Muscle layer of colon (tissue), 2 donors: ENCODE measurements at regions not wholly inside any gene's neighbourhood (a gene's known extent, or its start where the extent isn't known, plus 50 kb on each side); places are given as distances from the start of the nearest gene placed in this dataset.

Experiments
- H3K27ac ChIP-seq: one replicate; pipeline ENCODE4 v1.7.0; 2013; ENCODE audit warnings: low read depth, mild to moderate bottlenecking, low read length, moderate library complexity
- H3K27me3 ChIP-seq, 2 donors: one replicate each; pipeline ENCODE4 v1.7.0; 2013; ENCODE audit warnings: low read length in 2 of 2, mild to moderate bottlenecking in 2 of 2; ENCODE audit not compliant: insufficient read depth in 2 of 2, control insufficient read depth in 1 of 2
- H3K36me3 ChIP-seq: one replicate; pipeline ENCODE4 v1.7.0; 2013; ENCODE audit warnings: mild to moderate bottlenecking, low read length; ENCODE audit not compliant: insufficient read depth
- H3K4me1 ChIP-seq: one replicate; pipeline ENCODE4 v1.7.0; 2013; ENCODE audit warnings: mild to moderate bottlenecking, low read length; ENCODE audit not compliant: insufficient read depth
- H3K4me3 ChIP-seq, 2 donors: one replicate each; pipeline ENCODE4 v1.7.0; 2013; ENCODE audit warnings: low read length in 2 of 2, low read depth in 1 of 2, mild to moderate bottlenecking in 1 of 2, moderate library complexity in 1 of 2
- H3K9ac ChIP-seq: one replicate; pipeline ENCODE4 v1.7.0; 2013; ENCODE audit warnings: low read length
- H3K9me3 ChIP-seq: one replicate; pipeline ENCODE4 v1.7.0; 2013; ENCODE audit warnings: mild to moderate bottlenecking, low read length
- donor health status: abdominal sarcoma.
- donor health status: Adenocarcinoma of cecum.

- Histone ChIP-seq H3K4me1 (no peaks in the 10 kb centered on the region), H3K27me3 (no peaks in the 10 kb centered on the region), H3K27ac (no peak overlapping the region), H3K4me3 (no peak overlapping the region), H3K9ac (no peak overlapping the region), H3K36me3 (no peaks in the 10 kb centered on the region), H3K9me3 (no peaks in the 10 kb centered on the region)
Observed at GRCh38 chr7:131957338-131958020, 401.1 kb upstream of the PODXL start.

- no peaks in the 10 kb centered on the region for H3K36me3 ChIP-seq
- H3K4me1 ChIP-seq: no peaks in the 10 kb centered on the region
- no peak overlapping the region for H3K9ac ChIP-seq
- no peaks in the 10 kb centered on the region for H3K9me3 ChIP-seq
- H3K27me3 ChIP-seq: no peaks in the 10 kb centered on the region
- no peak overlapping the region for H3K27ac ChIP-seq
- no peak overlapping the region for H3K4me3 ChIP-seq
Observed at GRCh38 chr7:131956864-131957263, 400.4 kb upstream of the PODXL start.

GRCh38 chr7:131955679-131956078, 399.3 kb upstream of the PODXL start:
- no peaks in the 10 kb centered on the region for H3K36me3 ChIP-seq
- no peak overlapping the region for H3K9ac ChIP-seq
- H3K4me1 ChIP-seq: no peaks in the 10 kb centered on the region
- H3K9me3 ChIP-seq: no peaks in the 10 kb centered on the region
- H3K27me3 ChIP-seq: no peaks in the 10 kb centered on the region
- H3K27ac ChIP-seq: no peak overlapping the region
- no peak overlapping the region for H3K4me3 ChIP-seq

GRCh38 chr7:131953184-131953583, 396.8 kb upstream of the PODXL start:
- Histone ChIP-seq H3K9ac (no peak overlapping the region), H3K27ac (no peak overlapping the region), H3K4me3 (no peak overlapping the region), H3K9me3 (no peaks in the 10 kb centered on the region), H3K4me1 (no peaks in the 10 kb centered on the region), H3K36me3 (no peaks in the 10 kb centered on the region), H3K27me3 (no peaks in the 10 kb centered on the region)

GRCh38 chr7:131952365-131952764, 395.9 kb upstream of the PODXL start:
- Histone ChIP-seq H3K36me3 (no peaks in the 10 kb centered on the region), H3K27me3 (no peaks in the 10 kb centered on the region), H3K9me3 (no peaks in the 10 kb centered on the region), H3K27ac (no peak overlapping the region), H3K4me3 (no peak overlapping the region), H3K4me1 (no peaks in the 10 kb centered on the region), H3K9ac (no peak overlapping the region)

- Histone ChIP-seq H3K36me3 (no peaks in the 10 kb centered on the region), H3K4me1 (no peaks in the 10 kb centered on the region), H3K4me3 (no peak overlapping the region), H3K27me3 (peaks cover 0 to 1% of the 10 kb centered on the region in 2 donors), H3K9me3 (no peaks in the 10 kb centered on the region), H3K27ac (no peak overlapping the region), H3K9ac (no peak overlapping the region)
Observed at GRCh38 chr7:131950758-131951157, 394.3 kb upstream of the PODXL start.

GRCh38 chr7:131949659-131950058, 393.2 kb upstream of the PODXL start:
- Histone ChIP-seq H3K9ac (no peak overlapping the region), H3K4me3 (no peak overlapping the region), H3K27ac (no peak overlapping the region), H3K4me1 (no peaks in the 10 kb centered on the region), H3K36me3 (no peaks in the 10 kb centered on the region), H3K27me3 (peaks cover 0 to 12% of the 10 kb centered on the region in 2 donors), H3K9me3 (no peaks in the 10 kb centered on the region)

- Histone ChIP-seq H3K9me3 (no peaks in the 10 kb centered on the region), H3K9ac (no peak overlapping the region), H3K4me1 (no peaks in the 10 kb centered on the region), H3K4me3 (no peak overlapping the region), H3K36me3 (no peaks in the 10 kb centered on the region), H3K27me3 (peaks cover 0 to 16% of the 10 kb centered on the region in 2 donors), H3K27ac (no peak overlapping the region)
Observed at GRCh38 chr7:131948434-131949053, 392.1 kb upstream of the PODXL start.

- peaks cover 0 to 16% of the 10 kb centered on the region in 2 donors for H3K27me3 ChIP-seq
- no peak overlapping the region for H3K4me3 ChIP-seq
- no peaks in the 10 kb centered on the region for H3K36me3 ChIP-seq
- no peaks in the 10 kb centered on the region for H3K9me3 ChIP-seq
- no peaks in the 10 kb centered on the region for H3K4me1 ChIP-seq
- no peak overlapping the region for H3K27ac ChIP-seq
- H3K9ac ChIP-seq: no peak overlapping the region
Observed at GRCh38 chr7:131947661-131948060, 391.2 kb upstream of the PODXL start.

GRCh38 chr7:131945957-131946544, 389.6 kb upstream of the PODXL start:
- no peak overlapping the region for H3K27ac ChIP-seq
- H3K27me3 ChIP-seq: peaks cover 0 to 16% of the 10 kb centered on the region in 2 donors
- H3K36me3 ChIP-seq: no peaks in the 10 kb centered on the region
- H3K4me1 ChIP-seq: no peaks in the 10 kb centered on the region
- H3K4me3 ChIP-seq: peak overlapping the region in 1 of 2 donors; percentile 45
- H3K9ac ChIP-seq: no peak overlapping the region
- no peaks in the 10 kb centered on the region for H3K9me3 ChIP-seq

- no peak overlapping the region for H3K9ac ChIP-seq
- peak overlapping the region in 1 of 2 donors; percentile 45 for H3K4me3 ChIP-seq
- H3K27me3 ChIP-seq: peaks cover 0 to 16% of the 10 kb centered on the region in 2 donors
Observed at GRCh38 chr7:131945313-131945911, 389.0 kb upstream of the PODXL start.

More at GRCh38 chr7:131945313-131945911, 389.0 kb upstream of the PODXL start:
- Histone ChIP-seq H3K36me3 (no peaks in the 10 kb centered on the region), H3K4me1 (no peaks in the 10 kb centered on the region), H3K27ac (no peak overlapping the region), H3K9me3 (no peaks in the 10 kb centered on the region)
